ENCODE measurements at regions not wholly inside any gene's neighbourhood (a gene's known extent, or its start where the extent isn't known, plus 50 kb on each side); places are given as distances from the start of the nearest gene placed in this dataset.

DNA sequence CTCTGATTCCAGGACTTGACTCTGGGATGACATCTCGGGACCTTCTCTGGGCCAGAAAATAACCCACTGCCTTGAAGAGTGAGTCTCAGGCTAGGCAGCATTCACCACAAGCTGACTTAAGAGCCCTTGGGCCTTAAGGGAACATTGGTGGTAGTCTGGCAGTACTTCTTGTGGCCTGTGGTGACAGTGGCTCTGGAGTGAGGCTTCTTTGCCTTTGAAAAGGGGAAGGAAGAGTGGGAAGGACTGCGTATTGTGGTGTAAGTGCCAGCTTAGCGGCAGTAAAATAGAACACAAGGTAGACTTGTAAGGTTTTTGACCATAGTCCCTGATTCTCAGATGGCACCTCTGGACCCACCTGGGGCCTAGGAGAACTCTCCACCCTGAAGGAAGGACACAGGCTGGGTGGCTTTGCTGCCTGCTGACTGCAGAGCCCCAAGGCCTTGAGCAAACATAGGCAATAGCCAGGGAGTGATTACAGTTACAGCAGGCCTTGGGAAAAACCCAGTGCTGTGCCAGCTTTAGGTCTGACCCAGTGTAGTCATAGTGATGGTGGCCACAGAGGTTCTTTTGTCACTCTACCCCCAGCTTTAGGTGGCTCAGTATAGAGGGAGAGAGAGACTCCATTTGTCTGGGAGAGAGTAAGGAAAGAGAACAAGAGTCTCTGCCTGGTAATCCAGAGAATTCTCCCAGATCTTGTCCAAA is 483.9 kb downstream of the SH2D4B start:
- no peak for DNase-seq (ENCODE audit: low read depth in 3 of 3)

DNA sequence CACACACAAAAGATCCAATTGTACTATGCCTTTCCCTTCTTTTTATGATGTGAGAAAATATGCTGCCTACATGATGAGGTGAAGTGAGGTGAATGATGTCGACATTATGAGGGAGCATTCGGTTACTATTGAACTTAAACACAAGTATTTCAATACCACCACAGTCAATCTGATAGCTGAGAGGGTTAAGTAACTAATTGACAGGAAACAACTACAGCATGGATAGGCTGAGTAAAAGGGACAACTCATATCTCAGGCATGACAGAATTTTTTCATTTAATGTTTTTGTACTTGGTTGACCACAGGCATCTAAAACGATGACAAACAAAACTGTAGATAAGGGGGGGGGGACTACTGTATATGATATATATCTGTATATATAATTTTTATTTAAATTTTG is 488.9 kb downstream of the SH2D4B start:
- no peak for DNase-seq (ENCODE audit: low read depth in 3 of 3)

DNA sequence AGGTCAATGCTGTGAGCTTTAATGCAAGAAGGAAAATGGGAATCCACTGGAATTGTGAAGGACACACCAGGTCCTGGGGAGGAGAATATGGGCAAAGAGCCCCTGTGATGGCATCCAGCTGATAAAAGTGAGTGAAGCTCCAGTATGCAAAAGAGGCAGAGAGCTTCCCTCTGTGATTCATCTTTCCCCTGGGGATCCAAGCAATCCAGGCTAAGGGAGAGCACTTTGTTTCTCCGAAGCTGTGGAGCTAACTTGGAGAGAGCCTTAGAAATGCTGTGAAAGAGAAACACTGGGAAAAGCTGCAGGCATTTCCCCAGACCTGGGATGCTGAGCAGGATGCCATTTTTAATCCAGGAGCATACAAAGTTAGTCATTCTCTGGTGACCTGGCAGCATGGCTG is 489.5 kb downstream of the SH2D4B start:
- DNase-seq (ENCODE audit: low read depth in 3 of 3) = no peak

DNA sequence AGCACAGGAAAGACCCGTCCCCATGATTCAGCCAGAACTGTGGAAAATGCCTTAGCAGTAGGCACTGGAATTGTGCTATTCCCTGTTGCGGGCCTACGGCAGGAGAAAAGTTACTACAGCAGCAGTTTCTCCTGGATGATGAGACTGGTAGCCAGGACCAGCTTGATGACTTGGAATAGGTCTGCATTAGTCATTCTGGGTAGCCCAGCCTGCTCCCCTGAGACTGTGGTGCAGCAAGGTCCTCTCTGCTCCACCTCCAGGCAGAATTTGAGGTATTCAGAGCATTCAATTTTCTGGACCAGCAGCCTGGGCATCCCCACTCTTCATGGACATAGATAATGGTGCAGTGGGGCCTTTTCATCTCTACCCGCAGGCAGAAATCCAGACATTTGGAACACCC is 490.0 kb downstream of the SH2D4B start:
- no peak for DNase-seq (ENCODE audit: low read depth in 3 of 3)

DNA sequence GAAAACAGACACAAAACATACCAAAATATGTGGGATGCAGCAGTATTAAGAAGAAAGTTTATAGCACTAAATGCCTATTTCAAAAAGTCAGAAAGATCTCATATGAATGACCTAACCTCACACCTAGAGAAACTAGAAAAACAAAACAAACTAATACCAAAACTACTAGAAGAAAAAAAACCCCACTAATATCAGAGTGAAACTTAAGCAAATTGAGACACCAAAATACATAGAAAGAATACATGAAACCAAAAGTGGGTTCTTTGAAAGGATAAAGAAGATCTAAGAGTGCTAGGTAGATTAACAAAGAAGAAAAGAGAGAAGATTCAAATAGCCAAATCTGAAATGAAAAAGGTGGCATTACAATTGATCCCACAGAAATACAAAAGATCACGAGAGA is 494.1 kb downstream of the SH2D4B start:
- DNase-seq (ENCODE audit: low read depth in 3 of 3) = no peak

DNA sequence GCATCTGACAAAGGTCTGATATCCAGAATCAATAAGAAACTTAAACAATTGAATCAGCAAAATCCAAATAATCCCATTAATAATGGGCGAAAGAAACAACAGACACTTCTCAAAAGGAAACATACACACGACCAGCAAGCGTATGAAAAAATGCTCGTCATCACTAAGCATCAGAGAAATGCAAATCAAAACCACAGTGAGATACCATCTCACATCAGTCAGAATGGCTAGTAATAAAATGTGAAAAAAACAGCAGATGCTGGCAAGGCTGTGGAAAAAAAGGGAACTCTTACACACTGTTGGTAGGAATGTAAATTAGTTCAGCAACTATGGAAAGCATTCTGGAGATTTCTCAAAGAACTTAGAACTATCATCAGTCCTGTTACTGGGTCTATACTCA is 496.7 kb downstream of the SH2D4B start:
- DNase-seq (ENCODE audit: low read depth in 3 of 3) = no peak

DNA sequence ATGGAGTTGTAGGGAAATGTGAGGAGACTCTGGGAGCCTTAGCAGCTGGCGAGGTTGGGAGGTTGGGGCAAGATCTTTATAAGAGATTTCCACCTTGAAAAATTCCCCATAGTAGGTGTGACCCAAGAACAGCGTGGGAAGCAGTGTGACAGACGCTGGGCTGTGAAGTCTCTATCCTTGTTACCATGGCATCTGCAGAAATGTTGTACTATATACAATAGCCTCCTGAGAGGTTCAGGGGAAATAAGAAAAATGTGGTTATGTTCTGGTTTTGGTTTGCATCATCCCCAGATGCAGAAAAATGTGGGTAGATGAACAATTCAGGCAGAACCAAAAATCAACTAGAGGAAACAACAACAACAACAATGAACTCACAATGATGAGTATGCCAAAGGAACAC is 498.6 kb downstream of the SH2D4B start:
- DNase-seq (ENCODE audit: low read depth in 3 of 3) = no peak

DNA sequence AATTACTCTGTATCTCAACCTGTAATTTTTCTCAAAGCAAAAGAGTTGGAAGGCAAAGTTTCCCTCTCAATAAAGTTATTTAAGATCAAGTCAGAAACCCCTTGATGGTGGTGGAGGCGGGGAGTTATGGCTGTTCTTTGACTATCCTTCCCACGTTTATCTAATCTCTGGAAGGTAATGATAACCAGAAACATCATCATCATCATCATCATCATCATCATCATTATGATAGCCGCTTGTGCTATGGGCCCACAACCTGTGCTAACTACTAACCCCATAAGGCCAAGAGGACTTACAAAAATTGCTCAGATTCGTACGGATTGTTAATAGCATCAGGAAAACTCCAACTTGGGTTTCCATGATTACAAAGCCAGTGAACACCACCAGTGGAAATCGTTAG is 502.3 kb downstream of the SH2D4B start:
- DNase-seq (ENCODE audit: low read depth in 3 of 3) = no peak

DNA sequence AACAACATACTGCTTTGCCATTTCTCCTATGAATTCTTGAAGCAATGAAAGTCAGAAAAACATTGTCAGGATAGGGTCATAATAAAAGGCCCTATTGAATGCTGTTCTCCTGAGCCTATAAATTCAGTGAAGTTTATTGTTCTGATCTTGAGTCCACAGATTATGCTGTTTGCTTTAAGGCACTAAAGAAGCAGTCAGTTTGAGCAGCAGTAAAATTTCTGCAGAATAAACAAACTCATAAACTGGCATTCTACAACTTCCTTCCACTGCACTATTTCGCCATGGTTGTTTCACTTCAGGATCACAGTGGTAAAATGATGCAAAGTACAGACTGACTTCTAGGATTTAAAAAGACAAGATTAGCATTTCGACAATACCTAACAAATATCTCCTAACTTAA is 503.2 kb downstream of the SH2D4B start:
- DNase-seq (ENCODE audit: low read depth in 3 of 3) = no peak

DNA sequence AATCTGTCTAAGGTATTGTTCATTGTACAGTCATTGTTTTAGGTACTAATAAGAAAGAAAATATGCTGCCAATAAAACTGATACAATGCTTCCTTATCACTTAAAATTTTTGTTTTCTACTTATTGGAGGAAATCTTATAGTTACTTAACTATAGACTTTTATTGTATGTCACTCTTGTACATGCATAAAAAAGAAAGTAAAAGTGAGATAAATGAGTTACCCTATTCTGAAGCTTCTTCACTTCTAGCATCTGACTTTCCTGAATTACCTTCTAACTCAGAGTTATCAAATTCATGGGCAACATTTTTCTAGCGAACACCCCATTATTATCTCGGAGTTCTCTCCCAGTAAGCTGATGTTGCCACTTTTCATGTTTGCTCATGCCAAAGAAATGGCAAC is 504.9 kb downstream of the SH2D4B start:
- no peak for DNase-seq (ENCODE audit: low read depth in 3 of 3)

DNA sequence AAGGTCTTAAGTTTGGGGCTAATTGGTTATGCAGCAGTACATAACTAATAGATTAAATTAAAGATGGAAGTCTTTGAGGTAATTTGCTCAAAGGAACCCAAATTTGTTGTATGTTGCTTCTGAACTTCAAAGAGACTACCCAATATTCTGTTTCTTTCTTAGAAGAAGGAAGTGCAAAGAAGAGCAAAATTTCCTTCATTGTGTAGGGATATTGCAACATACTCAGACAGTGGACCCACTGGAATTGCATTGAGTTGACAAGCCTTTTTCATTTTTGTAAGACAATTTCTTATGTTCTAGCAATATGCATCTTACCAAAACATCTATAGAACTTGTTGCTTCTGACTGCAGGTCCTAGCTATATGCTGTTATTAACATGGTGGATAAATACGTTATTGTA is 527.8 kb downstream of the SH2D4B start:
- DNase-seq (ENCODE audit: low read depth in 3 of 3) = no peak

DNA sequence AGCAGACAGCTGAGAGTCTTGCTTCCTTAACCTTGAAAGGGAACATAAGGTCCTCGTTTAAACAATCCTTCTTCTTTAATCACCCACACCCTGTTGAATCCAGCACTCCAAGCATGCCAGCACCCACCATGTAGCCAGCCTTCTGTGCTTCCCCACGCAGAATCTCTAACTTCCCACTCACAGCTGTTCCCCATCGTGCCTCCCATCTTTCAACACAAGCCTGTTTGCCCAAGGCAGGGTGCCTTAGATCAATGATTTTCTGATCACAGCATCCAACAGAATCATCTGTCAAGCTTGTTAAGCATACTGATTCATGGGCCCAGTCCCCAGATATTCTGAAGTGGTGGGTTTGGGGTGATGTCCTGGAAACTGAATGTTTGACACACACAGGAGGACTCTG is 530.8 kb downstream of the SH2D4B start:
- no peak for DNase-seq (ENCODE audit: low read depth in 3 of 3)

DNA sequence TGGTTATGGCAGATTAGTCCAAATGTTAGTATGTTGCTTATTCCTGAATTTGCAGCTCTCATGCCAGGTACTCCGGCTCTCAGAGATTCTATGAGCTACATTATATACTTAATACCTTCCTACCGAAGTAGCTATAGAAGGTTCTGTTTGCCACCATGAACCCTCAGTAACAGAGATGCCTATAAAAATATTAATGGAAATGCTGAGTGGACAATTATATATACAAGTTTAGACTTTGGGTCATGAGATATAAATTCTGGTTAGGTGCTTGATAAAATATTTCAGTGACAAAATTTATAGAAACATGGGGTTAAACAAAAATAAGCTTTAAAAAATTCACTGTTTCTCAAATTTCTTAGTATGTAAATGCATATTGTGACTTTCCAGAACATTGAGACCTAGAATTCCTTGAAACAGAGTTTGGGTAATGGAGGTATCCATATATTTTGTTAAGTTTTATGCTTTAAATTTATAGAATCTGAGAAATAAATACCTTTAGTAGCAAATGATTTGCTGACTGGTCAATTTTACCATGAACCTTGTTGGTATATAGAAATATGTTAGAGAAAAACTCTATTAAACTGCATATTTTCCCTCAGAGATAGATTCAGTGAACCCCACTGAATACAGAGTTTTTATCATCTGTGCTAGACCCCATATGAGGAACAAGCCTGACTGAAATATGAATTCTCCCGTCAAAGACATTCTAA is 533.5 kb downstream of the SH2D4B start:
- no peak for DNase-seq (ENCODE audit: low read depth in 3 of 3)

DNA sequence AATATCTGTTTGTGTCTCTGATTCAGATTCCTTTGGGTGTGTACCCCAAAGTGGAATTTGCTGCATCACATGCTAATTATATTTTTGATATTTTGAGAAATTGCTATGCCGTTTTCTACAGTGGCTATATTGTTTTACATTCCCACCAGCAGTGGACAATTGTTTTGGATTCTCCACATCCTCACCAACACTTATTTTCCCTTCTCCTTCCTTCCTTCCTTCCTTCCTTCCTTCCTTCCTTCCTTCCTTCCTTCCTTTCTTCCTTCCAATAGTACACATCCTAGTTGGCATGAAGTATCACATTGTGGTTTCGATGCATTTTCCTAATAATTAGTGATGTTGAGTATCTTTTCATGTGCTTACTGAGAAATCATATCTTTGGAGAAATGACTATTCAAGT is 535.5 kb downstream of the SH2D4B start:
- no peak for DNase-seq (ENCODE audit: low read depth in 3 of 3)

DNA sequence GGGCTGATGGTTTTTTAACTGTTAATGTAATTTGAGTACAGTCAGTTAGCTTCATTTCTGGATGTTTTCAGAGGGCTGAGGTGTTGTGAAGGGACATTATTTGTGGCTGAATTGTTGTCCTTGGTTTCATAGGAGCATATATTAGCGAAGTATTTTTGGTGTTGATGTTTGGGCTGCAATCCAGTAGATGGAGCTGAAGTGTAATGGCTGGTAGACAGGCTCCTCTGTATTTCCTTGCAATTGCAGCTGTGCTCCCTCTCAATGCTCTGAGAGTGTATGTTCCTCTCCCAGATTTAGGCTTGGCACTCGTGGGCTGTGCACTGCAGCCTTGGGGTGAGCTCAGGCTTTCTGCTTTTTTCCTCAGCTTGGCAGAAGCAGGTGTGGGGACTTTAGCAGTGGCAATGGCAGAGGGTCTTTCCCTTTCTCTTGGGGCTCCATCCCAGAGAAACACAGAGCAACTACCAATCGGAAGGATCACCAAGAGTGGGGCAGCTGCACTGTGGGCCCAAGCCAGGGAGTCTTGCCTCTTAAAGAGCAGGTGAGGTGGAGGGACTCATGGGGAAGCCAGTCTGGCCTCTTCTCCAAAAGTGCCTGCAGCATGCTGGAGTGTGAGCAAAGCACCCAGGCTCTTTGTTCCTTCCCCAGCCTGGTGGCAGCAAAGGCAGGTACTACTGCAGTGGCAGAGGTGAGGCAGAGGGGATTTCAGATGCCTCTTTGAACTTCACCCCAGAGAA is 544.4 kb downstream of the SH2D4B start:
- DNase-seq (ENCODE audit: low read depth in 3 of 3) = no peak

DNA sequence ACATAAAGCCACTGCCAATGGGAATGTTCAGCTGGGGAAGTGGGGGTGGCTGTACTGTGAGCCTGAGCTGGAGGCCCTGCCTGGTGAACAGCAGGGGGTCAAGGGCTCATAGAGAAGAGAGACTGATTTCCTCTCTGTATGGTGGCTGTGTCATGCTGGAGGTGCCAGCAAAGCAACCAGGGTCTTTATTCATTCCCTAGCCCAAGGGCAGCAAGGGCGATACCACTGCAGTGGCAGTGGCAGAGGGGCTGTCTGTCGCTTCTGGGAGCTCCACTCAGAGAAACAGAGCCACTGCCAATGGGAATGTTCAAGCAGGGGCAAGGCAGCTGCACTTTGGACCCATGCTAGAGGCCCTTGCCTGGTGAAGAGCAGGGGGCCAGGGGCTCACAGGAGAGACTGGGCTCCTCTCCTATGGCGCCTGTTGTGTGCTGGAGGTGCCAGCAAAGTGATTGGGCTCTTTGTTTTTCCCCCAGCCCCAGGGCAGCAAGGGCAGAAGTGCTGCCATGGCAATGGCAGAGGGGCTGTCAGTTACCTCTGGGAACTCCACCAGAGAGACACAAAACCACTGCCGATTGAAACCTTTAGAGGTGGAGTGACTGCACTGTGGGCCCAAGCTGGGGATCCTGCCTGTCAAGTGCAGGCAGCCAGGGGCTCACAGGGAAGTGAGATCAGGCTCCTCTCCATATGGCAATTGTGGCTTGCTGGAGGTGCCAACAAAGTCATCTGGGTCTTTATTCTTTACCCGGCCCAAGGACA is 545.1 kb downstream of the SH2D4B start:
- DNase-seq (ENCODE audit: low read depth in 3 of 3) = no peak

DNA sequence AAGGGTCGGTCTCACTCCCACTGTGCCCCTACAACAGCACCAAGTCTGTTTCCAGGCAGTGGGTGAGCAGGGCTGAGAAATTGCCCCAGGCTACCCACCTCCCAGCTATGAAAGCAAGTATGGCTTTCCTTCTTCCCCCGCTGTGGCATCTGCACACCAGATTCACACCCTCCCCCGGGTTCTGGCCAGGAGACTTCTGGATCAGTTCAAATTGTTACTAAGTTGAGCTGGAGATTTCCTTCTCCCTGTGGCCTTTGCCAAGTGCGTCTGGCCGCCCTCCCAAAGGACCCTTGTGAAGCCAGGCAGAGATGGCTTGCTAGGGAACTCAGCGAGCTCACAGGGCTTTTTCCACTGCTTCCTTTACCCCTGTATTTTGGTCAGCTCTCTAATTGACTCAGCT is 555.4 kb downstream of the SH2D4B start:
- no peak for DNase-seq (ENCODE audit: low read depth in 3 of 3)

DNA sequence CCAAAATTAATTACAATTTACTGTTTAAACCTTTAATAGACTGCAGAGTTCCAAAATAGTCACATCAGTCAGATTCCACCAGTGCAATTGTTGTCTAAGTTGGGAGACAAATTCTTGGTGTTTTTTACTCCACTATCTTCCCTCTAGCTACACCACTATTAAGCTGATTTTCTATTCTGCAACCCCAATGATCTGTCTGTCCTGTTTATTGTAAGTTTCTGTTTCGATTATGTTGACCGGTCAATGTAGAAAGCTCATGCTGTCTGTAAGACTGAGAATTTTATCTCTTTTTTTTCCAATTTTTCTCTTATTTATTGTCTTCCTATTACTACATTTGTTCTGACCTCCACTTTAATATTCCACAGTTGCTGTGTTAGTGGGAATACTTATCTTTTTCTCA is 557.5 kb downstream of the SH2D4B start:
- no peak for DNase-seq (ENCODE audit: low read depth in 3 of 3)

DNA sequence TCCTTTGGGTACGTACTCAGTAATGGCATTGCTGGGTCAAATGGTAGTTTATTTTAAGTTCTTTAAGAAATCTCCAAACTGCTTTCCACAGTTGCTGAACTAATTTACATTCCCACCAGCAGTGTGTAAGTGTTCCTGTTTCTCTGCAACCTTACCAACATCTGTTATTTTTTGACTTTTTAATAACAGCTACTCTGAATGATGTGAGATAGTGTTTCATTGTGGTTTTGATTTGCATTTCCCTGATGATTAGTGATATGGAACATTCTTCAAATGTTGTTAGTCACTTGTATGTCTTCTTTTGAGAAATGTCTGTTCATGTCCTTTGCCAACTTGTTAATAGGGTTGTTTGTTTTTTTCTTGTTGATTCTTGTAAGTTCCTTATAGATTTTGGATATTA is 558.9 kb downstream of the SH2D4B start:
- no peak for DNase-seq (ENCODE audit: low read depth in 3 of 3)

DNA sequence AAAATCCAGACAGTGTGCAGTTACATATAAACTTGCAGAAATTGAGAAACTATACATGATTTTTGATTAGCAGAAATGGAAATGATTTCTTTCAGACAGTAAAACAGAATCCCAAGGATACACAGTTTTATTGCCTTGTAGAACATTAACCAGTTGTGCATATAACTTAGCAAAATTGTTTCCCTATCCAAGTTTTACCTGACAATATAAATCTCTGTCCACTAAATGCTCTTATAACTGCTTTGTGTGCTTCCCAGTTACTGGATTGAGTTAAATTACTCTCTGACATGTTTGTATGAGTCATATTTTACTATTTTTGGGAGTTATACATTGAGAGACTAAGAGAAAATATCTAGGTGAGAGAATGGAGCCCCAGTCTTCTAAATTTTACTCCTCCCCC is 563.4 kb downstream of the SH2D4B start:
- DNase-seq (ENCODE audit: low read depth in 3 of 3) = no peak

DNA sequence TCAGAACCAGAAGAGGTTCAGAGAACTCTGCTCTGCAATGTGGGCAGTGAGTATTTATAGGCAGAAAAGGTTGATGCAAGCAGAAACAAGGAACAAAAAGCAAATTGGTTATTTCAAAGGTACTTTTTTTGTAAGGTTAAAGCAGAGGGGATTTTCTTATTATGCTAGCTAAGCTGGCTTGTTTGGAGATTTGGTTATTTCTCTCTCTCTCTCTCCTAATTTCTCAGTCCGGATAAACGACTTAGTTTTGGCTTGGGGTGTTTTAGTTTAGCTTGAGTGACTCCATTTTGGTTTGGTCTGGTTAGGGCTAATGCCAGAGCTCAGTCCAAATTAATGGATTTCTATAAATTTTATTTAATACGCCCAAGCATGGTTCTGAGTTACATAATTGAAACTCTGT is 566.8 kb downstream of the SH2D4B start:
- no peak for DNase-seq (ENCODE audit: low read depth in 3 of 3)

DNA sequence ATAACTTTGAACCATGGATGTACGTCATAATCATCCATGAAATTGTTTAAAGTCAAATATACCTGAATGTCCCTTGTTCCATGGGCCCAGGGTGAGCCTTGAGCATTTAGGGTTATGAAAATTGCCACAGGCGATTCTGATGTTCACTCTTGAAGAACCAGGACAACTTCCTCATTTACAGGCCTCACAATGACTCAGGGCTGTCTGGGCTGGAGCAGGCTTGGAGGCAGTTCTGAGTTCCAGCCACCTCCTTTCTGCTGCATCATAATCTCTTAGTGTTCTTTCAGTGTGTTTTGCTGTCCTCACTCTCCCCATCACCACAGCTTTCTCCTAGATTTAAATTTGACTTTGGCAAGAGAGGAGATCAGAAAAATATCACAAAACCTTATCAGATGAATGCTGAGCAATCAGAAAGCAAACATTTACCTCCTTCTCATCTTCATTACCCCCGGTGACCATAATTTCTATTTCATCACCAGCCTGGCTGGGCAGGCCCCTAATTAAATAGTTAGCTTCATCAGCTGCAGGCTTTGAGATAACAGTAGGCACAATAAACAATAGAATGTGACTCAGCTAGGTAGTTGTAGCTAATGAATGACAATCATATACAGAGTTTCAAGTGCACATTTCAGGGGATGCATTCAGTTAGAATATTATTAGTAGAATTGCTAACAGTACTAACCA is 571.0 kb downstream of the SH2D4B start:
- no peak for DNase-seq (ENCODE audit: low read depth in 3 of 3)

All from stimulated activated CD4-positive, alpha-beta T cell treated with anti-CD3 and anti-CD28 coated beads, TNF-alpha, amount 100 ng/mL, for 4 hours (primary cell).